ENCODE measurements at regions not wholly inside any gene's neighbourhood (a gene's known extent, or its start where the extent isn't known, plus 50 kb on each side); places are given as distances from the start of the nearest gene placed in this dataset.

- Histone ChIP-seq H3K9me3 (ENCODE audit: control insufficient read depth in 2 of 2, insufficient read depth in 1 of 2, low read length in 1 of 2) (no peaks in the 10 kb centered on the region), H3K4me1 (ENCODE audit: control insufficient read depth in 2 of 2, insufficient read depth in 2 of 2, low read length in 2 of 2) (peaks cover 0 to 3% of the 10 kb centered on the region in 2 donors), H3K27ac (ENCODE audit: low read depth in 1 of 2, low read length in 1 of 2) (no peak overlapping the region), H3K36me3 (ENCODE audit: control insufficient read depth in 2 of 2, insufficient read depth in 2 of 2, low read length in 1 of 2) (no peaks in the 10 kb centered on the region), H3K27me3 (ENCODE audit: control insufficient read depth in 2 of 2, insufficient read depth in 1 of 2, low read length in 1 of 2) (no peaks in the 10 kb centered on the region), H3K4me3 (ENCODE audit: low read length in 2 of 2) (no peak overlapping the region)
- DNase-seq (ENCODE audit: low read depth in 6 of 9, low spot score in 9 of 9) = no peak
- WGBS = 95% methylated on average over 4 of the region's 4 CpGs
Observed at GRCh38 chr7:32158751-32159745, 88.8 kb upstream of the PDE1C start.

GRCh38 chr7:32158076-32158475, 87.9 kb upstream of the PDE1C start:
- no peak for DNase-seq (ENCODE audit: low read depth in 6 of 9, low spot score in 9 of 9)
- Histone ChIP-seq H3K9me3 (ENCODE audit: control insufficient read depth in 2 of 2, insufficient read depth in 1 of 2, low read length in 1 of 2) (no peaks in the 10 kb centered on the region), H3K36me3 (ENCODE audit: control insufficient read depth in 2 of 2, insufficient read depth in 2 of 2, low read length in 1 of 2) (no peaks in the 10 kb centered on the region), H3K4me3 (ENCODE audit: low read length in 2 of 2) (no peak overlapping the region), H3K27me3 (ENCODE audit: control insufficient read depth in 2 of 2, insufficient read depth in 1 of 2, low read length in 1 of 2) (no peaks in the 10 kb centered on the region), H3K27ac (ENCODE audit: low read depth in 1 of 2, low read length in 1 of 2) (no peak overlapping the region), H3K4me1 (ENCODE audit: control insufficient read depth in 2 of 2, insufficient read depth in 2 of 2, low read length in 2 of 2) (peaks cover 0 to 3% of the 10 kb centered on the region in 2 donors)
- 94% methylated on average over 5 of the region's 5 CpGs for WGBS

DNA sequence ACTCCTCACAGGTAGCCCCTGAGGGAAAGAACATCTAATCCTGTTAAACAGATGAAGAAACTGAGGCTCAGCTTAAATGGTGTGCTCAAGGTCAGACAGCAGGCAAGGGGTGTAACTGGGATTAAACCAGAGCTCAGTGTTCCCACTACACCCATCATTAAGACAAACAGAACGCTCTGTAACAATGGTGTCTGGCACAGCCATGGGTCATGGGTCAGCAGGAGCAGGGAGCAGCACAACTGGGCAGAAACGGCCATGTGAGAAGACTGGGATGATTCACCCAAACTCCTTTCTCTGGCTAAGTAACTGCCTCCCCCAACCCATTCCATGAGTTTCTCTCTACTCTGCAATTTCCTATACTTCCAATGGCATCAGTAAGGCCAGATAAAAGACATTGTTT, 85.5 kb upstream of the PDE1C start:
- H3K27ac ChIP-seq (ENCODE audit: low read depth in 1 of 2, low read length in 1 of 2) = no peak overlapping the region
- H3K27me3 ChIP-seq (ENCODE audit: control insufficient read depth in 2 of 2, insufficient read depth in 1 of 2, low read length in 1 of 2) = no peaks in the 10 kb centered on the region
- H3K4me1 ChIP-seq (ENCODE audit: control insufficient read depth in 2 of 2, insufficient read depth in 2 of 2, low read length in 2 of 2) = no peaks in the 10 kb centered on the region
- no peaks in the 10 kb centered on the region for H3K36me3 ChIP-seq (ENCODE audit: control insufficient read depth in 2 of 2, insufficient read depth in 2 of 2, low read length in 1 of 2)
- 92% methylated on average over 2 of the region's 2 CpGs for WGBS
- H3K9me3 ChIP-seq (ENCODE audit: control insufficient read depth in 2 of 2, insufficient read depth in 1 of 2, low read length in 1 of 2) = no peaks in the 10 kb centered on the region
- DNase-seq (ENCODE audit: low read depth in 6 of 9, low spot score in 9 of 9) = no peak
- no peak overlapping the region for H3K4me3 ChIP-seq (ENCODE audit: low read length in 2 of 2)

DNA sequence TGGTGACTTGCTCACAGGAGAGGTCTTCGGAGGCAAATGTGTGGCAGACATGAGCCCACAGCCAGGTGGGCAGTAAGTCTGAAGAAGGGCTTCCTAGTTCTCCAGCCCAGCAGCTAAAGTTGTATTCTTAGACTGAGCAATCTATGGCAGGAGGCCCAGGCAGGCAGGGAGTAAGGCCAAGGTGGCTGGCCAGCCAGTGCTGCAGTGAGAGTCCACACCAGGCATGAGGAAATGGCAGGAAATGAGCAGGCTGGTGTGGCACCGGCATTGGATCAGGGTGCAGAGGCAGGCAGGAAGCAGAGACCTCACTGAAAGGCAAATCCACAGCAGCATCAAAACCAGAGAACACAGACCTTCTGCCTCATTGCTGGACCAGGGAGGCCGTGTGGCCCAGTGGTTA, 84.6 kb upstream of the PDE1C start:
- no peaks in the 10 kb centered on the region for H3K27me3 ChIP-seq (ENCODE audit: control insufficient read depth in 2 of 2, insufficient read depth in 1 of 2, low read length in 1 of 2)
- no peak overlapping the region for H3K27ac ChIP-seq (ENCODE audit: low read depth in 1 of 2, low read length in 1 of 2)
- no peaks in the 10 kb centered on the region for H3K36me3 ChIP-seq (ENCODE audit: control insufficient read depth in 2 of 2, insufficient read depth in 2 of 2, low read length in 1 of 2)
- no peak overlapping the region for H3K4me3 ChIP-seq (ENCODE audit: low read length in 2 of 2)
- 65% methylated on average over 3 of the region's 3 CpGs for WGBS
- H3K9me3 ChIP-seq (ENCODE audit: control insufficient read depth in 2 of 2, insufficient read depth in 1 of 2, low read length in 1 of 2) = no peaks in the 10 kb centered on the region
- DNase-seq (ENCODE audit: low read depth in 6 of 9, low spot score in 9 of 9) = no peak
- no peaks in the 10 kb centered on the region for H3K4me1 ChIP-seq (ENCODE audit: control insufficient read depth in 2 of 2, insufficient read depth in 2 of 2, low read length in 2 of 2)

- DNase-seq (ENCODE audit: low read depth in 6 of 9, low spot score in 9 of 9) = no peak
- WGBS = 94% methylated on average over 4 of the region's 4 CpGs
- H3K27ac ChIP-seq (ENCODE audit: low read depth in 1 of 2, low read length in 1 of 2) = no peak overlapping the region
- no peaks in the 10 kb centered on the region for H3K27me3 ChIP-seq (ENCODE audit: control insufficient read depth in 2 of 2, insufficient read depth in 1 of 2, low read length in 1 of 2)
- no peaks in the 10 kb centered on the region for H3K9me3 ChIP-seq (ENCODE audit: control insufficient read depth in 2 of 2, insufficient read depth in 1 of 2, low read length in 1 of 2)
- no peaks in the 10 kb centered on the region for H3K4me1 ChIP-seq (ENCODE audit: control insufficient read depth in 2 of 2, insufficient read depth in 2 of 2, low read length in 2 of 2)
- no peak overlapping the region for H3K4me3 ChIP-seq (ENCODE audit: low read length in 2 of 2)
- H3K36me3 ChIP-seq (ENCODE audit: control insufficient read depth in 2 of 2, insufficient read depth in 2 of 2, low read length in 1 of 2) = no peaks in the 10 kb centered on the region
Observed at GRCh38 chr7:32153006-32153405, 82.8 kb upstream of the PDE1C start.

DNA sequence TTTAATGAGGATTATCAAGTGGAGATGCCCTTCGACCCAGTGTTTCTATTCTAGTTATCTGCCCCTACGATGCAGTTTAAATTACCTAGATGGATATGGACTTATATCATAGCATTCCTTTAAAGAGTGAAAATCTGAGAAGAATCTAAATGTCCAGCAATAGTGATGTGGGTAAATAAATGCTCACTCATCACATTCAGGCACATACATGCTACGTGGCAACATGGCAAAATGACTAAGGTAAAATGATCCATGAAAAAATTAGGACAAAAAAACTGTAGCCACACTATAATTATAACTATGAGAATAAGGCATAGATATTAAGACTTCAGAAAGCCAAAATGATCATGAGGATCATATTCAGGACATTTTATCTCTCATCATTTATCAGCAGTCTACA, 82.4 kb upstream of the PDE1C start:
- 88% methylated on average over 3 of the region's 3 CpGs for WGBS
- H3K27me3 ChIP-seq (ENCODE audit: control insufficient read depth in 2 of 2, insufficient read depth in 1 of 2, low read length in 1 of 2) = no peaks in the 10 kb centered on the region
- H3K36me3 ChIP-seq (ENCODE audit: control insufficient read depth in 2 of 2, insufficient read depth in 2 of 2, low read length in 1 of 2) = no peaks in the 10 kb centered on the region
- H3K9me3 ChIP-seq (ENCODE audit: control insufficient read depth in 2 of 2, insufficient read depth in 1 of 2, low read length in 1 of 2) = no peaks in the 10 kb centered on the region
- DNase-seq (ENCODE audit: low read depth in 6 of 9, low spot score in 9 of 9) = no peak
- H3K4me1 ChIP-seq (ENCODE audit: control insufficient read depth in 2 of 2, insufficient read depth in 2 of 2, low read length in 2 of 2) = no peaks in the 10 kb centered on the region
- no peak overlapping the region for H3K4me3 ChIP-seq (ENCODE audit: low read length in 2 of 2)
- no peak overlapping the region for H3K27ac ChIP-seq (ENCODE audit: low read depth in 1 of 2, low read length in 1 of 2)

- H3K4me3 ChIP-seq (ENCODE audit: low read length in 2 of 2) = no peak overlapping the region
- no peaks in the 10 kb centered on the region for H3K27me3 ChIP-seq (ENCODE audit: control insufficient read depth in 2 of 2, insufficient read depth in 1 of 2, low read length in 1 of 2)
- DNase-seq (ENCODE audit: low read depth in 6 of 9, low spot score in 9 of 9) = no peak
- WGBS = 87% methylated on average over 2 of the region's 2 CpGs
- no peaks in the 10 kb centered on the region for H3K9me3 ChIP-seq (ENCODE audit: control insufficient read depth in 2 of 2, insufficient read depth in 1 of 2, low read length in 1 of 2)
- H3K27ac ChIP-seq (ENCODE audit: low read depth in 1 of 2, low read length in 1 of 2) = no peak overlapping the region
- no peaks in the 10 kb centered on the region for H3K4me1 ChIP-seq (ENCODE audit: control insufficient read depth in 2 of 2, insufficient read depth in 2 of 2, low read length in 2 of 2)
- H3K36me3 ChIP-seq (ENCODE audit: control insufficient read depth in 2 of 2, insufficient read depth in 2 of 2, low read length in 1 of 2) = no peaks in the 10 kb centered on the region
Observed at GRCh38 chr7:32150589-32150988, 80.4 kb upstream of the PDE1C start.

DNA sequence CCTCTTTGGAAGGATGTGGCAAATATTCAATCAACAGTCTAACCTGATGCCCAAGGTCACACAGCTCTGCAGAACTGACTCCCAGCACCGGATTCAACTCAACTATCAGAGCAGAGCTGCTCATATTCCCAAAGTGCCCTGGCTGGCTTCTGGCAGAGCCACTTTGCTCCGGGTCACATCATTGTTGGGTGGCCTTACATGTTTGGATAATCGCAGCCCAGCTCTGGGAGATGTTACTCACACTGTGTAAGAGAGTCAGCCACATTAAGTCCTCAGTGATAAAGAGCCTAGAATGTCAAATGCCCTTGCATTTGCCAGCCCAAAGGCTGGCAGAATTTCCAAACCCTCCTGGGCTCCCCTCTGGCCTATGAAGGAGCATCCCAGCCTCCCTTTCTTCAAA, 79.8 kb upstream of the PDE1C start:
- no peak overlapping the region for H3K27ac ChIP-seq (ENCODE audit: low read depth in 1 of 2, low read length in 1 of 2)
- H3K4me3 ChIP-seq (ENCODE audit: low read length in 2 of 2) = no peak overlapping the region
- H3K36me3 ChIP-seq (ENCODE audit: control insufficient read depth in 2 of 2, insufficient read depth in 2 of 2, low read length in 1 of 2) = no peaks in the 10 kb centered on the region
- no peak for DNase-seq (ENCODE audit: low read depth in 6 of 9, low spot score in 9 of 9)
- 93% methylated on average over 3 of the region's 3 CpGs for WGBS
- H3K27me3 ChIP-seq (ENCODE audit: control insufficient read depth in 2 of 2, insufficient read depth in 1 of 2, low read length in 1 of 2) = no peaks in the 10 kb centered on the region
- H3K4me1 ChIP-seq (ENCODE audit: control insufficient read depth in 2 of 2, insufficient read depth in 2 of 2, low read length in 2 of 2) = no peaks in the 10 kb centered on the region
- no peaks in the 10 kb centered on the region for H3K9me3 ChIP-seq (ENCODE audit: control insufficient read depth in 2 of 2, insufficient read depth in 1 of 2, low read length in 1 of 2)

DNA sequence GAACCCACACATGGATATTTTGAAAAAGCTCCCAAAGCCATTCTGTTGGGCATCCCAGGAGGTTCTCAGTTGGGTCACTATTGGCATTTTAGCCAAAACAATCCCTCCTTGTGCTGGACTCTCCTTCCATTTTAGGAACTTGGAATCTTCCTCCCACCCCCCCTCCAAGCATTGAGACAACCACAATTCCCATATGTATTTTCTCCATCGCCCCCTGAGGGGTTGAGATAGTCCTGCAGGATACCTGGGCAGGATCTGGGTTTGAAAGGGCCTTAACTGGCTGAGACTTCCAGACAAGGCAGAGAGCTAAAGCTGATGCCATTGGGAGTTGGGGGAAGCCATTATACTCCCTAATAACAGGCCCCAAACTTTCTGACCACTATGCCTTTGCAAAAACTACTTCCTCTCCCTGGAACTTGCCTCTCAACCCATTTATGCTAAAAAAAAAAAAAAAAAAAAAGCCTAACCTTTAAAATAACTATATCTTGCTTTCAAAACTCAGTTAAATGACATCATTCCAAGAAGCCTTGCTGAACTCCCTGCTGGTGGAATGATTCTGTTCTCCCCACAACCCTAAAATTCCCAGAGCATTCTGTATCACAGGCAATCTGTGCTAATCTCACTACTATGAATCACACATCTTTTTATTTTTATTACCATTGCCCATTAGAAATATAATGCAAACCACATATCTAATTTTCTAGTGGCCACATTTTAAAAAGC, 77.5 kb upstream of the PDE1C start:
- Histone ChIP-seq H3K4me3 (ENCODE audit: low read length in 2 of 2) (no peak overlapping the region), H3K36me3 (ENCODE audit: control insufficient read depth in 2 of 2, insufficient read depth in 2 of 2, low read length in 1 of 2) (no peaks in the 10 kb centered on the region), H3K9me3 (ENCODE audit: control insufficient read depth in 2 of 2, insufficient read depth in 1 of 2, low read length in 1 of 2) (no peaks in the 10 kb centered on the region), H3K4me1 (ENCODE audit: control insufficient read depth in 2 of 2, insufficient read depth in 2 of 2, low read length in 2 of 2) (no peaks in the 10 kb centered on the region), H3K27ac (ENCODE audit: low read depth in 1 of 2, low read length in 1 of 2) (no peak overlapping the region), H3K27me3 (ENCODE audit: control insufficient read depth in 2 of 2, insufficient read depth in 1 of 2, low read length in 1 of 2) (no peaks in the 10 kb centered on the region)
- WGBS = 91% methylated on average over 1 of the region's 1 CpG
- DNase-seq (ENCODE audit: low read depth in 6 of 9, low spot score in 9 of 9) = no peak
